ENCODE measurements at regions not wholly inside any gene's neighbourhood (a gene's known extent, or its start where the extent isn't known, plus 50 kb on each side); places are given as distances from the start of the nearest gene placed in this dataset.
A peak's percentile ranks its signal among the peaks of the same experiment; 100 is the strongest.

GRCh38 chr2:133624551-133624950 is 56.3 kb upstream of the NCKAP5 start:
- Histone ChIP-seq H3K36me3 (no peaks in the 10 kb centered on the region), H3K9me3 (no peaks in the 10 kb centered on the region), H3K27me3 (no peaks in the 10 kb centered on the region), H3K4me1 (no peaks in the 10 kb centered on the region), H3K4me3 (no peak overlapping the region), H3K27ac (no peak overlapping the region)
- WGBS, 2 donors: 68 to 87% methylated on average over 3 of the region's 3 CpGs
- intact Hi-C loops (cut with DNase I): no loop called here
- DNase-seq: no peak
- TF ChIP-seq POLR2AphosphoS5 (IDR thresholded peaks at IDR 0.05) (no peak), POLR2A (IDR thresholded peaks at IDR 0.05) (no peak), EP300 (IDR thresholded peaks at IDR 0.05) (no peak), CTCF (IDR thresholded peaks at IDR 0.05) (no peak)

- TF ChIP-seq EP300 (IDR thresholded peaks at IDR 0.05) (no peak), CTCF (IDR thresholded peaks at IDR 0.05) (no peak), POLR2AphosphoS5 (IDR thresholded peaks at IDR 0.05) (no peak), POLR2A (IDR thresholded peaks at IDR 0.05) (no peak)
- no peaks in the 10 kb centered on the region for H3K9me3 ChIP-seq
- no peak for DNase-seq
- H3K4me3 ChIP-seq: no peak overlapping the region
- intact Hi-C loops (cut with DNase I): no loop called here
- no peaks in the 10 kb centered on the region for H3K36me3 ChIP-seq
- no peaks in the 10 kb centered on the region for H3K4me1 ChIP-seq
- 77 to 79% methylated on average over 1 of the region's 1 CpG for WGBS, 2 donors
- no peak overlapping the region for H3K27ac ChIP-seq
- H3K27me3 ChIP-seq: no peaks in the 10 kb centered on the region
These were observed 59.5 kb upstream of the NCKAP5 start for GRCh38 chr2:133627741-133628140.

- peaks cover 0 to 13% (median 5%) of the 10 kb centered on the region in 4 donors for H3K4me1 ChIP-seq
- H3K36me3 ChIP-seq: no peaks in the 10 kb centered on the region
- 76 to 85% methylated on average over 7 of the region's 7 CpGs for WGBS, 2 donors
- no peak overlapping the region for H3K4me3 ChIP-seq
- intact Hi-C loops (cut with DNase I): no loop called here
- no peak overlapping the region for H3K27ac ChIP-seq
- TF ChIP-seq POLR2AphosphoS5 (IDR thresholded peaks at IDR 0.05): no peak
- TF ChIP-seq CTCF (IDR thresholded peaks at IDR 0.05): no peak
- TF ChIP-seq POLR2A (IDR thresholded peaks at IDR 0.05): no peak
- no peak for TF ChIP-seq EP300 (IDR thresholded peaks at IDR 0.05)
- H3K27me3 ChIP-seq: no peaks in the 10 kb centered on the region
- H3K9me3 ChIP-seq: no peaks in the 10 kb centered on the region
- DNase-seq: no peak
These were observed 65.0 kb upstream of the NCKAP5 start for GRCh38 chr2:133633309-133633708.

GRCh38 chr2:133633881-133634409 is 65.7 kb upstream of the NCKAP5 start:
- H3K9me3 ChIP-seq: no peaks in the 10 kb centered on the region
- no peak for DNase-seq
- no peaks in the 10 kb centered on the region for H3K27me3 ChIP-seq
- H3K36me3 ChIP-seq: no peaks in the 10 kb centered on the region
- peaks cover 0 to 13% (median 5%) of the 10 kb centered on the region in 4 donors for H3K4me1 ChIP-seq
- 63 to 71% methylated on average over 8 of the region's 8 CpGs for WGBS, 2 donors
- peak overlapping the region in 2 of 4 donors; percentile 9 to 17 for H3K4me3 ChIP-seq
- no peak overlapping the region for H3K27ac ChIP-seq
- intact Hi-C loops (cut with DNase I): no loop called here
- TF ChIP-seq POLR2AphosphoS5 (IDR thresholded peaks at IDR 0.05) (no peak), EP300 (IDR thresholded peaks at IDR 0.05) (no peak), CTCF (IDR thresholded peaks at IDR 0.05) (no peak), POLR2A (IDR thresholded peaks at IDR 0.05) (no peak)

GRCh38 chr2:133635131-133635530 is 66.9 kb upstream of the NCKAP5 start:
- Histone ChIP-seq H3K4me3 (no peak overlapping the region), H3K9me3 (no peaks in the 10 kb centered on the region), H3K36me3 (no peaks in the 10 kb centered on the region), H3K27me3 (no peaks in the 10 kb centered on the region), H3K27ac (no peak overlapping the region), H3K4me1 (peaks cover 0 to 13% (median 5%) of the 10 kb centered on the region in 4 donors)
- intact Hi-C loops (cut with DNase I): no loop called here
- no peak for TF ChIP-seq CTCF (IDR thresholded peaks at IDR 0.05)
- no peak for TF ChIP-seq POLR2A (IDR thresholded peaks at IDR 0.05)
- TF ChIP-seq EP300 (IDR thresholded peaks at IDR 0.05): no peak
- no peak for TF ChIP-seq POLR2AphosphoS5 (IDR thresholded peaks at IDR 0.05)
- DNase-seq: no peak
